Body of pancreas (tissue), 4 donors: ENCODE measurements at regions not wholly inside any gene's neighbourhood (a gene's known extent, or its start where the extent isn't known, plus 50 kb on each side); places are given as distances from the start of the nearest gene placed in this dataset.

ENCODE experiments used
- ATAC-seq: fragments of 150-250 bp; one replicate; pipeline ENCODE4 v1.9.1; 2016
- DNase-seq, 4 donors: peaks; one replicate each; pipeline ENCODE4 v3.0.0-alpha.2; 2019
- H3K27ac ChIP-seq, 4 donors: fragments of 200-600 bp; sonication (generic); 1 replicate in 3 of 4; 2 replicates in 1 of 4; pipeline versions ENCODE4 v1.5.1 to v1.6.1; 2016 to 2019; ENCODE audit warnings: mild to moderate bottlenecking in 1 of 4, mixed read lengths in 1 of 4, moderate library complexity in 1 of 4
- H3K27me3 ChIP-seq, 2 donors: fragments of 200-600 bp; sonication (generic); one replicate each; pipeline ENCODE4 v1.6.0; 2016; ENCODE audit warnings: mild to moderate bottlenecking in 1 of 2
- H3K36me3 ChIP-seq, 2 donors: fragments of 200-600 bp; sonication (generic); replicated peaks in 1 of 2; 2 replicates each; pipeline ENCODE4 v1.5.1; 2016; ENCODE audit warnings: low read depth in 2 of 2; ENCODE audit not compliant: insufficient read depth in 1 of 2
- H3K4me1 ChIP-seq: fragments of 200-600 bp; sonication (generic); one replicate; pipeline ENCODE4 v1.6.0; 2016
- H3K4me3 ChIP-seq, 2 donors: fragments of 200-600 bp; sonication (generic); 1 replicate in 1 of 2; 2 replicates in 1 of 2; pipeline ENCODE4 v1.5.1; 2016 to 2019
- H3K9me3 ChIP-seq, 3 donors: fragments of 200-600 bp; sonication (generic); 1 replicate in 2 of 3; 2 replicates in 1 of 3; pipeline ENCODE4 v1.5.1; 2016
- CTCF ChIP-seq, 7 experiments: fragments of 450-650 bp in 4 of 7; fragments of 200-600 bp in 3 of 7; sonication (generic) in 3 of 7; IDR thresholded peaks; one replicate each; pipeline ENCODE4 v1.5.1; 2016 to 2019; ENCODE audit warnings: antibody characterized with exemption in 7 of 7
- POLR2A ChIP-seq, 3 donors: fragments of 450-650 bp; IDR thresholded peaks; one replicate each; pipeline ENCODE4 v1.6.1; 2016; ENCODE audit warnings: antibody characterized with exemption in 3 of 3, mild to moderate bottlenecking in 2 of 3
- WGBS, 2 donors: methylation state at CpG; one replicate each; pipeline ENCODE4 v1.1.5; 2017; 5-methylcytosine and 5-hydroxymethylcytosine counted together
- intact Hi-C: fragments of 100-400 bp; cut with DNase I; formaldehyde crosslinking; loops from one replicate; pipeline ENCODE4 v1.15.1; 2023

GRCh38 chr1:69511426-69512192 is 56.1 kb upstream of the LRRC7 start:
- H3K9me3 ChIP-seq, result no peaks in the 10 kb centered on the region
- no peaks in the 10 kb centered on the region for H3K4me1 ChIP-seq
- H3K27me3 ChIP-seq, result no peaks in the 10 kb centered on the region
- 66 to 78% methylated on average over 1 of the region's 1 CpG for WGBS, 2 donors
- no peak for TF ChIP-seq CTCF (IDR thresholded peaks at IDR 0.05)
- no peak for TF ChIP-seq POLR2A (IDR thresholded peaks at IDR 0.05)
- intact Hi-C loops, result no loop called here
- DNase-seq (no peak), ATAC-seq (no peak)
- no peak overlapping the region for H3K27ac ChIP-seq
- no peaks in the 10 kb centered on the region for H3K36me3 ChIP-seq
- no peak overlapping the region for H3K4me3 ChIP-seq

GRCh38 chr1:69513601-69514000 is 54.1 kb upstream of the LRRC7 start:
- no peak for TF ChIP-seq POLR2A (IDR thresholded peaks at IDR 0.05)
- no peak for TF ChIP-seq CTCF (IDR thresholded peaks at IDR 0.05)
- H3K9me3 ChIP-seq, result no peaks in the 10 kb centered on the region
- DNase-seq (no peak), ATAC-seq (no peak)
- intact Hi-C loops, result no loop called here
- H3K27ac ChIP-seq, result no peak overlapping the region
- no peaks in the 10 kb centered on the region for H3K4me1 ChIP-seq
- H3K36me3 ChIP-seq, result no peaks in the 10 kb centered on the region
- no peaks in the 10 kb centered on the region for H3K27me3 ChIP-seq
- H3K4me3 ChIP-seq, result no peak overlapping the region
